ENCODE measurements at regions not wholly inside any gene's neighbourhood (a gene's known extent, or its start where the extent isn't known, plus 50 kb on each side); places are given as distances from the start of the nearest gene placed in this dataset.

GRCh38 chrX:4550018-4550417 is 836.6 kb upstream of the PRKX start:
- TF ChIP-seq, protein P1, sequence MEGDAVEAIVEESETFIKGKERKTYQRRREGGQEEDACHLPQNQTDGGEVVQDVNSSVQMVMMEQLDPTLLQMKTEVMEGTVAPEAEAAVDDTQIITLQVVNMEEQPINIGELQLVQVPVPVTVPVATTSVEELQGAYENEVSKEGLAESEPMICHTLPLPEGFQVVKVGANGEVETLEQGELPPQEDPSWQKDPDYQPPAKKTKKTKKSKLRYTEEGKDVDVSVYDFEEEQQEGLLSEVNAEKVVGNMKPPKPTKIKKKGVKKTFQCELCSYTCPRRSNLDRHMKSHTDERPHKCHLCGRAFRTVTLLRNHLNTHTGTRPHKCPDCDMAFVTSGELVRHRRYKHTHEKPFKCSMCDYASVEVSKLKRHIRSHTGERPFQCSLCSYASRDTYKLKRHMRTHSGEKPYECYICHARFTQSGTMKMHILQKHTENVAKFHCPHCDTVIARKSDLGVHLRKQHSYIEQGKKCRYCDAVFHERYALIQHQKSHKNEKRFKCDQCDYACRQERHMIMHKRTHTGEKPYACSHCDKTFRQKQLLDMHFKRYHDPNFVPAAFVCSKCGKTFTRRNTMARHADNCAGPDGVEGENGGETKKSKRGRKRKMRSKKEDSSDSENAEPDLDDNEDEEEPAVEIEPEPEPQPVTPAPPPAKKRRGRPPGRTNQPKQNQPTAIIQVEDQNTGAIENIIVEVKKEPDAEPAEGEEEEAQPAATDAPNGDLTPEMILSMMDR (IDR thresholded peaks at IDR 0.05; ENCODE audit: low read depth, low read length, missing input control) = no peak
- TF ChIP-seq FOXA2 (IDR thresholded peaks at IDR 0.05) (no peak), JUND (IDR thresholded peaks at IDR 0.05) (no peak), ATF3 (IDR thresholded peaks at IDR 0.05) (no peak), GABPA (IDR thresholded peaks at IDR 0.05 in 1 of 2, conservative IDR thresholded peaks at IDR 0.05 in 1 of 2) (no peak), SP1 (IDR thresholded peaks at IDR 0.05) (no peak), RXRA (IDR thresholded peaks at IDR 0.05) (no peak), EGR1 (IDR thresholded peaks at IDR 0.05; ENCODE audit: low read depth in 2 of 2) (no peak)
- TF ChIP-seq, protein P2, sequence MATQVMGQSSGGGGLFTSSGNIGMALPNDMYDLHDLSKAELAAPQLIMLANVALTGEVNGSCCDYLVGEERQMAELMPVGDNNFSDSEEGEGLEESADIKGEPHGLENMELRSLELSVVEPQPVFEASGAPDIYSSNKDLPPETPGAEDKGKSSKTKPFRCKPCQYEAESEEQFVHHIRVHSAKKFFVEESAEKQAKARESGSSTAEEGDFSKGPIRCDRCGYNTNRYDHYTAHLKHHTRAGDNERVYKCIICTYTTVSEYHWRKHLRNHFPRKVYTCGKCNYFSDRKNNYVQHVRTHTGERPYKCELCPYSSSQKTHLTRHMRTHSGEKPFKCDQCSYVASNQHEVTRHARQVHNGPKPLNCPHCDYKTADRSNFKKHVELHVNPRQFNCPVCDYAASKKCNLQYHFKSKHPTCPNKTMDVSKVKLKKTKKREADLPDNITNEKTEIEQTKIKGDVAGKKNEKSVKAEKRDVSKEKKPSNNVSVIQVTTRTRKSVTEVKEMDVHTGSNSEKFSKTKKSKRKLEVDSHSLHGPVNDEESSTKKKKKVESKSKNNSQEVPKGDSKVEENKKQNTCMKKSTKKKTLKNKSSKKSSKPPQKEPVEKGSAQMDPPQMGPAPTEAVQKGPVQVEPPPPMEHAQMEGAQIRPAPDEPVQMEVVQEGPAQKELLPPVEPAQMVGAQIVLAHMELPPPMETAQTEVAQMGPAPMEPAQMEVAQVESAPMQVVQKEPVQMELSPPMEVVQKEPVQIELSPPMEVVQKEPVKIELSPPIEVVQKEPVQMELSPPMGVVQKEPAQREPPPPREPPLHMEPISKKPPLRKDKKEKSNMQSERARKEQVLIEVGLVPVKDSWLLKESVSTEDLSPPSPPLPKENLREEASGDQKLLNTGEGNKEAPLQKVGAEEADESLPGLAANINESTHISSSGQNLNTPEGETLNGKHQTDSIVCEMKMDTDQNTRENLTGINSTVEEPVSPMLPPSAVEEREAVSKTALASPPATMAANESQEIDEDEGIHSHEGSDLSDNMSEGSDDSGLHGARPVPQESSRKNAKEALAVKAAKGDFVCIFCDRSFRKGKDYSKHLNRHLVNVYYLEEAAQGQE (IDR thresholded peaks at IDR 0.05) = no peak

All from liver (tissue), 3 donors.